NCI-H1105 treated with DMSO at 0.1 percent for 48 hours (cell line): ENCODE measurements at regions not wholly inside any gene's neighbourhood (a gene's known extent, or its start where the extent isn't known, plus 50 kb on each side); places are given as distances from the start of the nearest gene placed in this dataset.

ENCODE experiments used
- DNase-seq: peaks from one replicate; lab custom pipeline; 2025; lab: John Stamatoyannopoulos, UW

- no peak for DNase-seq
These were observed 64.8 kb downstream of the C16orf95 start for GRCh38 chr16:87252269-87252970.
